Spleen (tissue), 7 donors: ENCODE measurements at regions not wholly inside any gene's neighbourhood (a gene's known extent, or its start where the extent isn't known, plus 50 kb on each side); places are given as distances from the start of the nearest gene placed in this dataset.

ENCODE experiments used
- POLR2A ChIP-seq, 3 donors: fragments of 450-650 bp; IDR thresholded peaks; one replicate each; pipeline ENCODE4 v1.5.1; 2017; ENCODE audit warnings: antibody characterized with exemption in 3 of 3, mild to moderate bottlenecking in 1 of 3
- TF ChIP-seq, protein P1 (sequence below), 11 experiments: fragments of 200-600 bp in 7 of 11; fragments of 450-650 bp in 4 of 11; sonication (generic) in 4 of 11; IDR thresholded peaks in 8 of 11; conservative IDR thresholded peaks in 3 of 11; 1 replicate in 7 of 11; 2 replicates in 4 of 11; pipeline versions ENCODE4 v1.4.0 to v1.8.0; 2016 to 2021; ENCODE audit warnings: antibody characterized with exemption in 11 of 11, inconsistent platforms in 4 of 11, mild to moderate bottlenecking in 1 of 11
- donor health status: DM: no; HTN: no; CAD: no; lungs with moderate emphysema.
- donor health status: DM: no; HTN: no; CAD: no.
- donor health status: DM: no; HTN: no; CAD: no.

DNA sequence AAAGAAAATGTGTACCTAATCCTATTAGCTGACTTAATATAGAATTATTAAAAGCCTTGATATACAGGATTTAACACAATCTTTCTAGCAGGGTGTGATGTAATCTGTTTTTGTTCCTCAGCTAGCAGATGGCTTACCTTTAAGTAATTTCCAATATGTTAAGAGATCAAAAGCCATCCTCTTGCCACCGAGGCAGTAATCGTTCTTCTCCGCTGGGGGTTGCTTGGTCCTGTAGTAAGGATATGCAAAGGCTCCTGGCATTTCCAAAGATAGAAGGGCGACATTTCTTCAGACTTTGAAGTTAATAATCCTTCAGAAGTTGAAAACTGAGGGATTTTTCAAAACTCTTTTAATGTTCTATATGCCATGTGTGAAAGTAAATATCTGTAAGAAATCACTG, 156.4 kb downstream of the FZD1 start:
- TF ChIP-seq, protein P1, sequence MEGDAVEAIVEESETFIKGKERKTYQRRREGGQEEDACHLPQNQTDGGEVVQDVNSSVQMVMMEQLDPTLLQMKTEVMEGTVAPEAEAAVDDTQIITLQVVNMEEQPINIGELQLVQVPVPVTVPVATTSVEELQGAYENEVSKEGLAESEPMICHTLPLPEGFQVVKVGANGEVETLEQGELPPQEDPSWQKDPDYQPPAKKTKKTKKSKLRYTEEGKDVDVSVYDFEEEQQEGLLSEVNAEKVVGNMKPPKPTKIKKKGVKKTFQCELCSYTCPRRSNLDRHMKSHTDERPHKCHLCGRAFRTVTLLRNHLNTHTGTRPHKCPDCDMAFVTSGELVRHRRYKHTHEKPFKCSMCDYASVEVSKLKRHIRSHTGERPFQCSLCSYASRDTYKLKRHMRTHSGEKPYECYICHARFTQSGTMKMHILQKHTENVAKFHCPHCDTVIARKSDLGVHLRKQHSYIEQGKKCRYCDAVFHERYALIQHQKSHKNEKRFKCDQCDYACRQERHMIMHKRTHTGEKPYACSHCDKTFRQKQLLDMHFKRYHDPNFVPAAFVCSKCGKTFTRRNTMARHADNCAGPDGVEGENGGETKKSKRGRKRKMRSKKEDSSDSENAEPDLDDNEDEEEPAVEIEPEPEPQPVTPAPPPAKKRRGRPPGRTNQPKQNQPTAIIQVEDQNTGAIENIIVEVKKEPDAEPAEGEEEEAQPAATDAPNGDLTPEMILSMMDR (IDR thresholded peaks at IDR 0.05 in 8 of 11, conservative IDR thresholded peaks at IDR 0.05 in 3 of 11), result no peak
- TF ChIP-seq POLR2A (IDR thresholded peaks at IDR 0.05), result no peak
